Endothelial cell of umbilical vein (primary cell): ENCODE measurements at regions not wholly inside any gene's neighbourhood (a gene's known extent, or its start where the extent isn't known, plus 50 kb on each side); places are given as distances from the start of the nearest gene placed in this dataset.

ENCODE experiments used
- BruUV-seq: library from RNA; stranded (reverse); fragments of 400-500 nt; replicated peaks from 2 replicates; lab custom pipeline; 2021; lab: Mats Ljungman, UMichigan
- CTCF ChIA-PET: fragments of 300-600, 350-600 bp; sonication (Branson Sonifier 250); formaldehyde crosslinking; loops from one replicate; lab custom pipeline; 2021; ENCODE audit warnings: antibody characterized with exemption, inconsistent platforms; lab: Charles Lee
- POLR2A ChIA-PET: fragments of 300-600, 350-600 bp; sonication (Branson Sonifier 250); formaldehyde crosslinking; loops from one replicate; lab custom pipeline; 2021; ENCODE audit warnings: antibody characterized with exemption, inconsistent platforms; lab: Charles Lee
- DNase-seq: peaks from one replicate; pipeline ENCODE4 v3.0.0-alpha.2; 2011; ENCODE audit warnings: low read depth, low spot score
- FAIRE-seq: peaks from 2 replicates; lab custom pipeline; 2011; peaks lifted over from hg19 to GRCh38; lab: Jason Lieb, UNC
- H2AFZ ChIP-seq: 2 replicates; pipeline ENCODE4 v1.6.0; 2012; ENCODE audit warnings: low read depth, low read length, control low read depth, inconsistent platforms
- H3K27ac ChIP-seq: 2 replicates; pipeline ENCODE4 v1.5.1; 2011; ENCODE audit warnings: low read depth, mild to moderate bottlenecking, control low read depth, low read length, moderate library complexity; ENCODE audit not compliant: insufficient read depth
- H3K27me3 ChIP-seq, 2 experiments: 2 replicates each; pipeline versions ENCODE4 v1.6.0 to v1.6.1; 2011; ENCODE audit warnings: low read length in 2 of 2, mixed read lengths in 1 of 2; ENCODE audit not compliant: control insufficient read depth in 2 of 2, insufficient read depth in 2 of 2
- H3K36me3 ChIP-seq, 2 experiments: 2 replicates in 1 of 2; 3 replicates in 1 of 2; pipeline ENCODE4 v1.5.1; 2011; ENCODE audit warnings: low read length in 2 of 2, mild to moderate bottlenecking in 1 of 2, moderate library complexity in 1 of 2; ENCODE audit not compliant: control insufficient read depth in 2 of 2, insufficient read depth in 2 of 2; ENCODE audit errors: extremely low read depth in 1 of 2
- H3K4me1 ChIP-seq: 3 replicates; pipeline ENCODE4 v1.5.1; 2011; ENCODE audit warnings: mild to moderate bottlenecking, low read length; ENCODE audit not compliant: control insufficient read depth, insufficient read depth; ENCODE audit errors: extremely low read depth
- H3K4me2 ChIP-seq: 2 replicates; pipeline ENCODE4 v1.6.1; 2011; ENCODE audit warnings: low read length, control low read depth, mixed read lengths; ENCODE audit not compliant: insufficient read depth
- H3K4me3 ChIP-seq, 3 experiments: fragments of 200-600 bp in 1 of 3; sonication (generic), shearing (Covaris generic) in 1 of 3; replicated peaks in 1 of 3; 2 replicates each; pipeline ENCODE4 v1.5.1; 2011 to 2016; ENCODE audit warnings: control low read depth in 3 of 3, low read length in 3 of 3, mild to moderate bottlenecking in 2 of 3, inconsistent platforms in 1 of 3, low read depth in 1 of 3, moderate library complexity in 1 of 3; ENCODE audit not compliant: insufficient read depth in 1 of 3
- H3K79me2 ChIP-seq: 2 replicates; pipeline ENCODE4 v1.6.0; 2012; ENCODE audit warnings: low read length, inconsistent platforms; ENCODE audit not compliant: control insufficient read depth, insufficient read depth
- H3K9ac ChIP-seq: replicated peaks from 2 replicates; pipeline ENCODE3; 2011; ENCODE audit warnings: low read length, control low read depth; ENCODE audit not compliant: insufficient read depth; ENCODE audit errors: extremely low read depth
- H3K9me1 ChIP-seq: replicated peaks from 3 replicates; pipeline ENCODE4 v1.6.0; 2011; ENCODE audit warnings: mild to moderate bottlenecking, low read length; ENCODE audit not compliant: control insufficient read depth, insufficient read depth; ENCODE audit errors: extremely low read depth
- H3K9me3 ChIP-seq: replicated peaks from 2 replicates; pipeline ENCODE4 v1.5.1; 2012; ENCODE audit warnings: low read length, inconsistent platforms; ENCODE audit not compliant: control insufficient read depth, insufficient read depth
- H4K20me1 ChIP-seq: replicated peaks from 2 replicates; pipeline ENCODE3; 2011; ENCODE audit warnings: mild to moderate bottlenecking, low read length; ENCODE audit not compliant: control insufficient read depth, insufficient read depth; ENCODE audit errors: extremely low read depth
- EZH2 ChIP-seq: IDR thresholded peaks from 2 replicates; pipeline ENCODE4 v1.6.1; 2012; ENCODE audit warnings: borderline replicate concordance, low read depth, mild to moderate bottlenecking, moderate library complexity, low read length, inconsistent platforms; ENCODE audit not compliant: severe bottlenecking
- FOS ChIP-seq: IDR thresholded peaks from 2 replicates; pipeline ENCODE4 v1.6.1; 2011; ENCODE audit warnings: mild to moderate bottlenecking, low read length, moderate library complexity, borderline replicate concordance; ENCODE audit not compliant: insufficient read depth
- GATA2 ChIP-seq: IDR thresholded peaks from 2 replicates; pipeline ENCODE4 v1.7.0; 2011; ENCODE audit warnings: low read depth, mild to moderate bottlenecking, moderate library complexity, mixed read lengths, low read length; ENCODE audit not compliant: insufficient read length, insufficient read depth
- JUN ChIP-seq: IDR thresholded peaks from 2 replicates; pipeline ENCODE4 v1.6.1; 2011; ENCODE audit warnings: borderline replicate concordance, low read depth; ENCODE audit not compliant: insufficient read length, insufficient read depth
- MAX ChIP-seq: IDR thresholded peaks from 2 replicates; pipeline ENCODE4 v1.6.1; 2011; ENCODE audit not compliant: insufficient read depth, insufficient read length
- MYC ChIP-seq: IDR thresholded peaks from one replicate; pipeline ENCODE4 v1.6.1; 2011; ENCODE audit warnings: mild to moderate bottlenecking, low read depth, low read length
- POLR2A ChIP-seq: IDR thresholded peaks from 2 replicates; pipeline ENCODE4 v1.6.1; 2012; ENCODE audit warnings: low read depth, mild to moderate bottlenecking, control low read depth, low read length
- POLR2AphosphoS5 ChIP-seq: IDR thresholded peaks from 2 replicates; pipeline ENCODE4 v1.6.1; 2012; ENCODE audit warnings: low read depth, mild to moderate bottlenecking, control low read depth, low read length, moderate library complexity; ENCODE audit not compliant: insufficient read depth
- dilution Hi-C: fragments of 300-500 bp; cut with MboI; formaldehyde crosslinking; loops from one replicate; pipeline ENCODE4 v1.15.0; 2019; ENCODE audit warnings: low sequenced_read_pairs; ENCODE audit not compliant: extremely low pct_ligation_motif_present
- intact Hi-C: fragments of 100-400 bp; cut with micrococcal nuclease; formaldehyde crosslinking; loops from one replicate; pipeline ENCODE4 v1.10.0; 2022
- TF ChIP-seq, protein P1 (sequence below), 2 donors: IDR thresholded peaks; 1 replicate in 1 of 2; 2 replicates in 1 of 2; pipeline ENCODE4 v1.5.1; 2011; ENCODE audit warnings: low read length in 2 of 2, mild to moderate bottlenecking in 2 of 2, moderate library complexity in 2 of 2, control low read depth in 1 of 2, inconsistent platforms in 1 of 2, low read depth in 1 of 2; ENCODE audit not compliant: insufficient read depth in 1 of 2; ENCODE audit errors: extremely low read depth in 1 of 2

- no peaks in the 10 kb centered on the region for H4K20me1 ChIP-seq
- H3K27me3 ChIP-seq = no peaks in the 10 kb centered on the region
- no peak for TF ChIP-seq POLR2A
- H3K79me2 ChIP-seq = no peaks in the 10 kb centered on the region
- H3K9me1 ChIP-seq = no peaks in the 10 kb centered on the region
- H3K36me3 ChIP-seq = no peaks in the 10 kb centered on the region
- DNase-seq (no peak), FAIRE-seq (no peak)
- no peak overlapping the region for H3K27ac ChIP-seq
- H3K9me3 ChIP-seq = no peaks in the 10 kb centered on the region
- no peak overlapping the region for H3K4me2 ChIP-seq
- H2AFZ ChIP-seq = no peak overlapping the region
- intact Hi-C loops (no loop called here), dilution Hi-C loops (no loop called here)
- no peak overlapping the region for H3K4me3 ChIP-seq
- no TSS peak for BruUV-seq
- ChIA-PET CTCF (interaction anchor here (0.6 to 1.5 kb wide), 2 partner anchors 64 to 224 kb away, joined by 3 read pairs; no protein-coding TSS in a partner anchor), POLR2A (no interaction called here)
- H3K9ac ChIP-seq = no peak overlapping the region
- H3K4me1 ChIP-seq = no peaks in the 10 kb centered on the region
These were observed 312.3 kb downstream of the CDC5L start for GRCh38 chr6:44699851-44700250.

GRCh38 chr6:44700422-44700821, 312.9 kb downstream of the CDC5L start:
- intact Hi-C loops = no loop called here
- DNase-seq (no peak), FAIRE-seq (no peak)
- H3K9me1 ChIP-seq = no peaks in the 10 kb centered on the region
- dilution Hi-C loops = no loop called here
- BruUV-seq = no TSS peak
- no peaks in the 10 kb centered on the region for H3K9me3 ChIP-seq
- no peaks in the 10 kb centered on the region for H3K79me2 ChIP-seq
- no peak overlapping the region for H3K4me3 ChIP-seq
- ChIA-PET CTCF (interaction anchor here (1.5 kb wide), 1 partner anchor 225 kb away, joined by 3 read pairs; no protein-coding TSS in a partner anchor), POLR2A (no interaction called here)
- no peak overlapping the region for H3K27ac ChIP-seq
- no peaks in the 10 kb centered on the region for H3K27me3 ChIP-seq
- no peak overlapping the region for H2AFZ ChIP-seq
- H3K4me1 ChIP-seq = no peaks in the 10 kb centered on the region
- H3K4me2 ChIP-seq = no peak overlapping the region
- TF ChIP-seq, protein P1, sequence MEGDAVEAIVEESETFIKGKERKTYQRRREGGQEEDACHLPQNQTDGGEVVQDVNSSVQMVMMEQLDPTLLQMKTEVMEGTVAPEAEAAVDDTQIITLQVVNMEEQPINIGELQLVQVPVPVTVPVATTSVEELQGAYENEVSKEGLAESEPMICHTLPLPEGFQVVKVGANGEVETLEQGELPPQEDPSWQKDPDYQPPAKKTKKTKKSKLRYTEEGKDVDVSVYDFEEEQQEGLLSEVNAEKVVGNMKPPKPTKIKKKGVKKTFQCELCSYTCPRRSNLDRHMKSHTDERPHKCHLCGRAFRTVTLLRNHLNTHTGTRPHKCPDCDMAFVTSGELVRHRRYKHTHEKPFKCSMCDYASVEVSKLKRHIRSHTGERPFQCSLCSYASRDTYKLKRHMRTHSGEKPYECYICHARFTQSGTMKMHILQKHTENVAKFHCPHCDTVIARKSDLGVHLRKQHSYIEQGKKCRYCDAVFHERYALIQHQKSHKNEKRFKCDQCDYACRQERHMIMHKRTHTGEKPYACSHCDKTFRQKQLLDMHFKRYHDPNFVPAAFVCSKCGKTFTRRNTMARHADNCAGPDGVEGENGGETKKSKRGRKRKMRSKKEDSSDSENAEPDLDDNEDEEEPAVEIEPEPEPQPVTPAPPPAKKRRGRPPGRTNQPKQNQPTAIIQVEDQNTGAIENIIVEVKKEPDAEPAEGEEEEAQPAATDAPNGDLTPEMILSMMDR (IDR thresholded peaks at IDR 0.05; ENCODE audit: extremely low read depth in 1 of 2, insufficient read depth in 1 of 2, low read depth in 1 of 2, low read length in 2 of 2) = no peak
- TF ChIP-seq JUN = no peak
- no peak for TF ChIP-seq EZH2
- TF ChIP-seq POLR2AphosphoS5 = no peak
- TF ChIP-seq GATA2 = no peak
- no peak for TF ChIP-seq FOS
- no peak for TF ChIP-seq MYC
- no peak for TF ChIP-seq POLR2A
- no peak for TF ChIP-seq MAX
- H4K20me1 ChIP-seq = no peaks in the 10 kb centered on the region
- no peak overlapping the region for H3K9ac ChIP-seq
- no peaks in the 10 kb centered on the region for H3K36me3 ChIP-seq
